ENCODE measurements at regions not wholly inside any gene's neighbourhood (a gene's known extent, or its start where the extent isn't known, plus 50 kb on each side); places are given as distances from the start of the nearest gene placed in this dataset.
"Not testable (repeated sequence)": the region's sequence is repeated elsewhere in the genome, so short reads cannot be mapped to it uniquely, and the experiment has no call there.

GRCh38 chr12:91882910-91883309 is 262.7 kb downstream of the BTG1 start:
- intact Hi-C loops (cut with DNase I) = no loop called here
- no peak for DNase-seq

GRCh38 chr12:91880528-91880927 is 265.1 kb downstream of the BTG1 start:
- ATAC-seq = no peak
- no peak for DNase-seq
- intact Hi-C loops (cut with DNase I) = no loop called here

More at GRCh38 chr12:91882910-91883309, 262.7 kb downstream of the BTG1 start:
- ATAC-seq = no peak

- DNase-seq (no peak), ATAC-seq (no peak)
- intact Hi-C loops (cut with DNase I) = no loop called here
These were observed 268.0 kb downstream of the BTG1 start for GRCh38 chr12:91877456-91878235.

GRCh38 chr12:91877022-91877421 is 268.6 kb downstream of the BTG1 start:
- ATAC-seq (peak; percentile 80 to 93), DNase-seq (no peak)

GRCh38 chr12:91875671-91876070 is 270.0 kb downstream of the BTG1 start:
- ATAC-seq; DNase-seq; intact Hi-C loops (cut with DNase I): not testable (repeated sequence)

More at GRCh38 chr12:91877022-91877421, 268.6 kb downstream of the BTG1 start:
- intact Hi-C loops (cut with DNase I) = no loop called here

GRCh38 chr12:91874086-91874865 is 271.4 kb downstream of the BTG1 start:
- ATAC-seq (no peak), DNase-seq (no peak)
- intact Hi-C loops (cut with DNase I) = no loop called here

- intact Hi-C loops (cut with DNase I) = no loop called here
- no peak for DNase-seq
- peak; percentile 27 to 55 for ATAC-seq
These were observed 273.9 kb downstream of the BTG1 start for GRCh38 chr12:91871751-91872150.

- intact Hi-C loops (cut with DNase I) = no loop called here
- DNase-seq (no peak), ATAC-seq (no peak)
These were observed 274.6 kb downstream of the BTG1 start for GRCh38 chr12:91870872-91871707.

GRCh38 chr12:91868054-91868453 is 277.6 kb downstream of the BTG1 start:
- ATAC-seq (no peak), DNase-seq (no peak)
- intact Hi-C loops (cut with DNase I) = no loop called here

- ATAC-seq (no peak), DNase-seq (no peak)
- intact Hi-C loops (cut with DNase I) = no loop called here
These were observed 279.1 kb downstream of the BTG1 start for GRCh38 chr12:91866566-91866965.

- ATAC-seq (no peak), DNase-seq (no peak)
- intact Hi-C loops (cut with DNase I) = no loop called here
These were observed 281.9 kb downstream of the BTG1 start for GRCh38 chr12:91863702-91864101.

GRCh38 chr12:91861554-91861953 is 284.1 kb downstream of the BTG1 start:
- DNase-seq (no peak), ATAC-seq (no peak)
- intact Hi-C loops (cut with DNase I) = no loop called here

GRCh38 chr12:91859347-91859746 is 286.3 kb downstream of the BTG1 start:
- intact Hi-C loops (cut with DNase I) = no loop called here
- DNase-seq = no peak
- ATAC-seq = no peak

GRCh38 chr12:91857813-91858542 is 287.7 kb downstream of the BTG1 start:
- ATAC-seq (no peak), DNase-seq (no peak)
- intact Hi-C loops (cut with DNase I) = no loop called here

GRCh38 chr12:91854725-91855124 is 290.9 kb downstream of the BTG1 start:
- no peak for DNase-seq
- intact Hi-C loops (cut with DNase I) = no loop called here
- ATAC-seq = peak; percentile 30 to 59

- no peak for ATAC-seq
- intact Hi-C loops (cut with DNase I) = no loop called here
These were observed 292.1 kb downstream of the BTG1 start for GRCh38 chr12:91853350-91854127.

GRCh38 chr12:91852634-91853033 is 293.0 kb downstream of the BTG1 start:
- DNase-seq = no peak
- ATAC-seq = no peak
- intact Hi-C loops (cut with DNase I) = no loop called here

More at GRCh38 chr12:91853350-91854127, 292.1 kb downstream of the BTG1 start:
- no peak for DNase-seq
